OCI-LY1 (cell line): ENCODE measurements at regions not wholly inside any gene's neighbourhood (a gene's known extent, or its start where the extent isn't known, plus 50 kb on each side); places are given as distances from the start of the nearest gene placed in this dataset.

ENCODE experiments used
- CTCF ChIP-seq: fragments of 200-600 bp; sonication (generic), shearing (Covaris generic); IDR thresholded peaks from 2 replicates; pipeline ENCODE4 v1.5.1; 2017; ENCODE audit warnings: mild to moderate bottlenecking, antibody characterized with exemption, low read length, moderate library complexity, mixed read lengths
- EZH2 ChIP-seq: fragments of 200-600 bp; sonication (generic), shearing (Covaris generic); IDR thresholded peaks from 2 replicates; pipeline ENCODE4 v1.8.0; 2017; ENCODE audit warnings: borderline replicate concordance, mixed run types, mild to moderate bottlenecking, antibody characterized with exemption, low read length, moderate library complexity, mixed read lengths

GRCh38 chr3:153061938-153062528 is 100.0 kb upstream of the RAP2B start:
- TF ChIP-seq CTCF (no peak), EZH2 (no peak)
